CD4-positive, alpha-beta T cell treated with Interleukin-6 for 4 hours (primary cell): ENCODE measurements at regions not wholly inside any gene's neighbourhood (a gene's known extent, or its start where the extent isn't known, plus 50 kb on each side); places are given as distances from the start of the nearest gene placed in this dataset.

ENCODE experiments used
- DNase-seq: peaks from one replicate; pipeline ENCODE4 v3.0.0-alpha.2; 2020; ENCODE audit warnings: mixed read lengths

- DNase-seq = no peak
Observed at GRCh38 chr9:18075253-18075952, 398.6 kb upstream of the ADAMTSL1 start.

GRCh38 chr9:18077941-18078678 is 395.8 kb upstream of the ADAMTSL1 start:
- DNase-seq = no peak

GRCh38 chr9:18092138-18092537 is 381.8 kb upstream of the ADAMTSL1 start:
- DNase-seq = no peak

- DNase-seq = no peak
Observed at GRCh38 chr9:18106006-18106560, 367.9 kb upstream of the ADAMTSL1 start.

GRCh38 chr9:18109675-18110074 is 364.3 kb upstream of the ADAMTSL1 start:
- no peak for DNase-seq

GRCh38 chr9:18111146-18111545 is 362.8 kb upstream of the ADAMTSL1 start:
- no peak for DNase-seq

- no peak for DNase-seq
Observed at GRCh38 chr9:18114559-18115475, 359.1 kb upstream of the ADAMTSL1 start.

GRCh38 chr9:18118268-18118667 is 355.7 kb upstream of the ADAMTSL1 start:
- no peak for DNase-seq

GRCh38 chr9:18122171-18122570 is 351.8 kb upstream of the ADAMTSL1 start:
- no peak for DNase-seq

GRCh38 chr9:18124760-18125159 is 349.2 kb upstream of the ADAMTSL1 start:
- DNase-seq = no peak

GRCh38 chr9:18126831-18127498 is 347.0 kb upstream of the ADAMTSL1 start:
- DNase-seq = no peak

- DNase-seq = no peak
Observed at GRCh38 chr9:18127499-18127875, 346.5 kb upstream of the ADAMTSL1 start.

- DNase-seq = no peak
Observed at GRCh38 chr9:18129809-18130334, 344.1 kb upstream of the ADAMTSL1 start.

GRCh38 chr9:18136354-18136994 is 337.5 kb upstream of the ADAMTSL1 start:
- no peak for DNase-seq

- no peak for DNase-seq
Observed at GRCh38 chr9:18137815-18138214, 336.1 kb upstream of the ADAMTSL1 start.

- DNase-seq = no peak
Observed at GRCh38 chr9:18138656-18139055, 335.3 kb upstream of the ADAMTSL1 start.

GRCh38 chr9:18141681-18142080 is 332.3 kb upstream of the ADAMTSL1 start:
- DNase-seq = no peak

- no peak for DNase-seq
Observed at GRCh38 chr9:18143073-18143745, 330.7 kb upstream of the ADAMTSL1 start.

- no peak for DNase-seq
Observed at GRCh38 chr9:18146329-18146728, 327.6 kb upstream of the ADAMTSL1 start.

- DNase-seq = no peak
Observed at GRCh38 chr9:18149471-18150011, 324.4 kb upstream of the ADAMTSL1 start.

GRCh38 chr9:18154661-18155060 is 319.3 kb upstream of the ADAMTSL1 start:
- DNase-seq = no peak
